ENCODE measurements at regions not wholly inside any gene's neighbourhood (a gene's known extent, or its start where the extent isn't known, plus 50 kb on each side); places are given as distances from the start of the nearest gene placed in this dataset.

- TF ChIP-seq GATA3 (IDR thresholded peaks at IDR 0.05; ENCODE audit: low read depth, low read length) (no peak), GATA2 (IDR thresholded peaks at IDR 0.05; ENCODE audit: low read depth, low read length) (no peak)
These were observed 125.1 kb upstream of the AGBL1 start for GRCh38 chr15:85954586-85954985.

All from SH-SY5Y (cell line).